GM12878 (cell line): ENCODE measurements at regions not wholly inside any gene's neighbourhood (a gene's known extent, or its start where the extent isn't known, plus 50 kb on each side); places are given as distances from the start of the nearest gene placed in this dataset.

ENCODE experiments used
- NFYB ChIP-seq: IDR thresholded peaks from 2 replicates; pipeline ENCODE4 v1.6.1; 2011; ENCODE audit warnings: low read depth, mild to moderate bottlenecking, low read length, improper control_type of control experiment, moderate library complexity; ENCODE audit not compliant: insufficient read depth
- NR2C1 ChIP-seq: fragments of 450-650 bp; IDR thresholded peaks from 2 replicates; pipeline ENCODE4 v1.6.1; 2017; ENCODE audit warnings: antibody characterized with exemption, mild to moderate bottlenecking, moderate library complexity
- NR2C2 ChIP-seq: IDR thresholded peaks from 2 replicates; pipeline ENCODE4 v1.6.1; 2011; ENCODE audit warnings: borderline replicate concordance, low read depth; ENCODE audit not compliant: control insufficient read depth, insufficient read length
- ZBTB40 ChIP-seq: fragments of 450-650 bp; IDR thresholded peaks from 2 replicates; pipeline ENCODE4 v1.6.1; 2016; ENCODE audit warnings: mild to moderate bottlenecking, moderate library complexity, borderline replicate concordance
- ZSCAN29 ChIP-seq: fragments of 450-650 bp; IDR thresholded peaks from 2 replicates; pipeline ENCODE4 v1.6.1; 2017; ENCODE audit warnings: mild to moderate bottlenecking, moderate library complexity
- TF ChIP-seq, protein P1 (sequence below): fragments of 150-350 bp; IDR thresholded peaks from 2 replicates; pipeline ENCODE4 v1.6.1; 2014; ENCODE audit warnings: mild to moderate bottlenecking, low read depth, low read length

DNA sequence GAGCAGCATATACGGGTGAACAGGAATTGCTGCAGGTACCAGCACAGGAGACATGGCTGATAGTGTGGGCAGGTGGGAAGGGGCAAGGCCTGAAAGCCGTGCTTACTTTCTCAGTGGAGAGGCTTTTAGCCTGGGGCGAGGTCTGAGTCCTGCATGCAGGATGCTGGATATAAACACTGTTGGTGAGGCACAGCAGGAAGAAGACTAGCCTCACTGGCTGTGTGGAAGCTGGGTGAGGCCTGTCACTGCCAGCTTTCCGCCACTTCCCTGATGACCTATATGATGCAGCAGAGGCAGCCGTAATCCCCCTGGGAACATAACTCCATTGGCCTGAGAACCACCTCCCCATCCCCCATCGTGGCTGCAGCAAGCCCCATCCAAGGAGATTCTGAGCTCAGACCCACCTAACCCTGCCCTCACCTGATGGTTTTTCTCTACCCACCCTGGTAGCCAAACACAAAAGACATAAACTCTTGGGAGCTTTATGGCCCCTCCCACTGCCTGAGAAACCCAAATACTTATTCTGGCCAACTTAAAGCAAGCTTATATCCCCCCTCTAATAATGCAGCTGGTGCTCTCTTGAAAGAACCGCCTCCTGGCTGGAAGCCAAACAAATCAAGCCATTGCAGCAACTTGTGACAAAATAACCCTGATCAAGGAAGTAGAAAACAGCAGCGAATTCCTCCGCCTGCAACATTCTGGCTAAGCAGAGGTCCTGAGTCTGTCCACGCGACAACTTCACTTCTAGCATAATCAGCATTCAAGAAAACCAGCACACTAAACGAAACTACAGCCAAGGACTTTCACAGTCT lies 54.6 kb upstream of the DSC1 start (continued):
- TF ChIP-seq ZBTB40 (no peak), NR2C2 (no peak), NFYB (no peak), NR2C1 (no peak), ZSCAN29 (no peak)
- TF ChIP-seq, protein P1, sequence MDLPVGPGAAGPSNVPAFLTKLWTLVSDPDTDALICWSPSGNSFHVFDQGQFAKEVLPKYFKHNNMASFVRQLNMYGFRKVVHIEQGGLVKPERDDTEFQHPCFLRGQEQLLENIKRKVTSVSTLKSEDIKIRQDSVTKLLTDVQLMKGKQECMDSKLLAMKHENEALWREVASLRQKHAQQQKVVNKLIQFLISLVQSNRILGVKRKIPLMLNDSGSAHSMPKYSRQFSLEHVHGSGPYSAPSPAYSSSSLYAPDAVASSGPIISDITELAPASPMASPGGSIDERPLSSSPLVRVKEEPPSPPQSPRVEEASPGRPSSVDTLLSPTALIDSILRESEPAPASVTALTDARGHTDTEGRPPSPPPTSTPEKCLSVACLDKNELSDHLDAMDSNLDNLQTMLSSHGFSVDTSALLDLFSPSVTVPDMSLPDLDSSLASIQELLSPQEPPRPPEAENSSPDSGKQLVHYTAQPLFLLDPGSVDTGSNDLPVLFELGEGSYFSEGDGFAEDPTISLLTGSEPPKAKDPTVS, result no peak
